GM20000 (cell line): ENCODE measurements at regions not wholly inside any gene's neighbourhood (a gene's known extent, or its start where the extent isn't known, plus 50 kb on each side); places are given as distances from the start of the nearest gene placed in this dataset.

Source experiments
- DNase-seq: peaks from one replicate; pipeline ENCODE4 v3.0.0; 2012; ENCODE audit warnings: low spot score
- TF ChIP-seq, protein P1 (sequence below): IDR thresholded peaks from 2 replicates; pipeline ENCODE4 v1.5.1; 2012; ENCODE audit warnings: mild to moderate bottlenecking, control low read depth; ENCODE audit errors: extremely low read depth, missing control alignments

- no peak for DNase-seq
Observed at GRCh38 chr14:28407031-28407825, 359.4 kb upstream of the FOXG1 start.

GRCh38 chr14:28407996-28408395 lies 358.6 kb upstream of the FOXG1 start:
- TF ChIP-seq, protein P1, sequence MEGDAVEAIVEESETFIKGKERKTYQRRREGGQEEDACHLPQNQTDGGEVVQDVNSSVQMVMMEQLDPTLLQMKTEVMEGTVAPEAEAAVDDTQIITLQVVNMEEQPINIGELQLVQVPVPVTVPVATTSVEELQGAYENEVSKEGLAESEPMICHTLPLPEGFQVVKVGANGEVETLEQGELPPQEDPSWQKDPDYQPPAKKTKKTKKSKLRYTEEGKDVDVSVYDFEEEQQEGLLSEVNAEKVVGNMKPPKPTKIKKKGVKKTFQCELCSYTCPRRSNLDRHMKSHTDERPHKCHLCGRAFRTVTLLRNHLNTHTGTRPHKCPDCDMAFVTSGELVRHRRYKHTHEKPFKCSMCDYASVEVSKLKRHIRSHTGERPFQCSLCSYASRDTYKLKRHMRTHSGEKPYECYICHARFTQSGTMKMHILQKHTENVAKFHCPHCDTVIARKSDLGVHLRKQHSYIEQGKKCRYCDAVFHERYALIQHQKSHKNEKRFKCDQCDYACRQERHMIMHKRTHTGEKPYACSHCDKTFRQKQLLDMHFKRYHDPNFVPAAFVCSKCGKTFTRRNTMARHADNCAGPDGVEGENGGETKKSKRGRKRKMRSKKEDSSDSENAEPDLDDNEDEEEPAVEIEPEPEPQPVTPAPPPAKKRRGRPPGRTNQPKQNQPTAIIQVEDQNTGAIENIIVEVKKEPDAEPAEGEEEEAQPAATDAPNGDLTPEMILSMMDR = no peak

More at GRCh38 chr14:28407031-28407825, 359.4 kb upstream of the FOXG1 start:
- TF ChIP-seq, protein P1 = no peak

DNA sequence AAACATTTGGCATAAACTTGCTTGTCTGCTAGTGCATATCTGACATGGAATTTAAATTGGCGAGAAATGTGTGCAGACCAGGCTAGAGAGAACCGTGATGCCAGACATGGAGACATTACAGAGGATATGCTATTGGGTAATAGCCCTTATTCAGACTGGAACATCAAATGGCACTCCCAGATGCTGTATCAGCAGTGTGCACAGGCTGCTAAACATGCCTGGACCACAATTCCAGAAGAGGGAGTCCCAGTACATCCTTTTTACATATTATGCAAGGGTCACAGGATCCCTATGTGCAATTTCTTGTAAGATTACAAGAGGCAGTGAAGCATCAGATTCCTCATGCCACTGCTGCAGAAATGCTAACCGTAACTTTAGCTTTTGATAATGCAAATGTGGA lies 354.5 kb upstream of the FOXG1 start:
- TF ChIP-seq, protein P1 = no peak

More at GRCh38 chr14:28407996-28408395, 358.6 kb upstream of the FOXG1 start:
- DNase-seq = no peak

GRCh38 chr14:28426960-28427359 lies 339.6 kb upstream of the FOXG1 start:
- TF ChIP-seq, protein P1 = no peak
- no peak for DNase-seq

More for the DNA sequence above, 354.5 kb upstream of the FOXG1 start:
- no peak for DNase-seq

GRCh38 chr14:28436821-28437220 lies 329.8 kb upstream of the FOXG1 start:
- no peak for DNase-seq
- TF ChIP-seq, protein P1 = no peak

GRCh38 chr14:28461389-28461788 lies 305.2 kb upstream of the FOXG1 start:
- TF ChIP-seq, protein P1 = no peak
- DNase-seq = no peak

DNA sequence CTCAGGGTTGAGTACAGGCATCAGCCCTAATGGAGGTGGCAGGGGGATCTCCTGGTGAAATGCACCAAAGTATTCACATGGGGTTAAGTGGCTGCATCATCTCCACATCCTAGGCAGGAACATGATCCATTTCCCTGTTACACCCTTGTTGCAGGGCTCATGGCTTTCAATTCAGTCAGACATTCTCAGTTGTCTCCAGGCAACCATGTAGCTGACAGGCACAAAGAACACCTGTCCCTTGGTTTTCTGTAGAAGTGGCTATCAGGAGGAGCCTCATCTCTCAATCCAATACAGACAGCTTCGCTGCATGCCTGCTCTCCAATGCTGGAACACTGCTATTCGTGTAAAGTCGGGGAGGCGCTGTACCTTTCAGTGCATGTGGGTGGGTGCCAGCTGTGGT lies 299.0 kb upstream of the FOXG1 start:
- no peak for DNase-seq

More for the DNA sequence above, 299.0 kb upstream of the FOXG1 start:
- TF ChIP-seq, protein P1 = no peak
